Osteoblast (primary cell): ENCODE measurements at regions not wholly inside any gene's neighbourhood (a gene's known extent, or its start where the extent isn't known, plus 50 kb on each side); places are given as distances from the start of the nearest gene placed in this dataset.
A peak's percentile ranks its signal among the peaks of the same experiment; 100 is the strongest.

Experiments used
- DNase-seq: peaks from one replicate; pipeline ENCODE4 v3.0.0; 2011; ENCODE audit warnings: low spot score, mixed read lengths; ENCODE audit not compliant: insufficient read length; ENCODE audit errors: missing footprints
- H2AFZ ChIP-seq: 2 replicates; pipeline ENCODE4 v1.6.0; 2011; ENCODE audit warnings: mild to moderate bottlenecking, low read length
- H3K27ac ChIP-seq: 2 replicates; pipeline ENCODE4 v1.5.1; 2011; ENCODE audit warnings: mild to moderate bottlenecking, low read depth, low read length, moderate library complexity
- H3K27me3 ChIP-seq: 2 replicates; pipeline ENCODE4 v1.6.0; 2012; ENCODE audit warnings: mild to moderate bottlenecking, control low read depth, inconsistent platforms, low read length, moderate library complexity; ENCODE audit not compliant: insufficient read depth
- H3K36me3 ChIP-seq: 2 replicates; pipeline ENCODE4 v1.5.1; 2011; ENCODE audit warnings: mild to moderate bottlenecking, low read length, control low read depth, moderate library complexity; ENCODE audit not compliant: insufficient read depth
- H3K4me1 ChIP-seq: 2 replicates; pipeline ENCODE4 v1.5.1; 2011; ENCODE audit warnings: mild to moderate bottlenecking, low read length, control low read depth, moderate library complexity; ENCODE audit not compliant: insufficient read depth
- H3K4me2 ChIP-seq: 2 replicates; pipeline ENCODE4 v1.6.0; 2011; ENCODE audit warnings: mild to moderate bottlenecking, low read length; ENCODE audit not compliant: insufficient read depth
- H3K4me3 ChIP-seq: fragments of 200-600 bp; sonication (generic); 3 replicates; pipeline ENCODE4 v1.5.1; 2012; ENCODE audit warnings: mild to moderate bottlenecking, low read length, inconsistent platforms; ENCODE audit not compliant: insufficient read depth
- H3K79me2 ChIP-seq: 2 replicates; pipeline ENCODE4 v1.6.0; 2012; ENCODE audit warnings: mild to moderate bottlenecking, low read length, control low read depth, inconsistent platforms; ENCODE audit not compliant: insufficient read depth
- H3K9me3 ChIP-seq: 2 replicates; pipeline ENCODE4 v1.5.1; 2011; ENCODE audit warnings: low read depth, low read length, control low read depth
- H4K20me1 ChIP-seq: 2 replicates; pipeline ENCODE4 v1.6.0; 2012; ENCODE audit warnings: mild to moderate bottlenecking, low read length, control low read depth; ENCODE audit not compliant: insufficient read depth
- TF ChIP-seq, protein P1 (sequence below): IDR thresholded peaks from 2 replicates; pipeline ENCODE4 v1.5.1; 2011; ENCODE audit warnings: mild to moderate bottlenecking, low read depth, low read length, moderate library complexity; ENCODE audit errors: extremely low read depth

GRCh38 chr6:134374491-134375219 is 56.7 kb upstream of the SGK1 start:
- H3K36me3 ChIP-seq = no peaks in the 10 kb centered on the region
- H2AFZ ChIP-seq = no peak overlapping the region
- TF ChIP-seq, protein P1, sequence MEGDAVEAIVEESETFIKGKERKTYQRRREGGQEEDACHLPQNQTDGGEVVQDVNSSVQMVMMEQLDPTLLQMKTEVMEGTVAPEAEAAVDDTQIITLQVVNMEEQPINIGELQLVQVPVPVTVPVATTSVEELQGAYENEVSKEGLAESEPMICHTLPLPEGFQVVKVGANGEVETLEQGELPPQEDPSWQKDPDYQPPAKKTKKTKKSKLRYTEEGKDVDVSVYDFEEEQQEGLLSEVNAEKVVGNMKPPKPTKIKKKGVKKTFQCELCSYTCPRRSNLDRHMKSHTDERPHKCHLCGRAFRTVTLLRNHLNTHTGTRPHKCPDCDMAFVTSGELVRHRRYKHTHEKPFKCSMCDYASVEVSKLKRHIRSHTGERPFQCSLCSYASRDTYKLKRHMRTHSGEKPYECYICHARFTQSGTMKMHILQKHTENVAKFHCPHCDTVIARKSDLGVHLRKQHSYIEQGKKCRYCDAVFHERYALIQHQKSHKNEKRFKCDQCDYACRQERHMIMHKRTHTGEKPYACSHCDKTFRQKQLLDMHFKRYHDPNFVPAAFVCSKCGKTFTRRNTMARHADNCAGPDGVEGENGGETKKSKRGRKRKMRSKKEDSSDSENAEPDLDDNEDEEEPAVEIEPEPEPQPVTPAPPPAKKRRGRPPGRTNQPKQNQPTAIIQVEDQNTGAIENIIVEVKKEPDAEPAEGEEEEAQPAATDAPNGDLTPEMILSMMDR = no peak
- peaks cover 23% of the 10 kb centered on the region for H3K4me1 ChIP-seq
- H3K27ac ChIP-seq = peak overlapping the region; percentile 89
- H3K27me3 ChIP-seq = no peaks in the 10 kb centered on the region
- no peak overlapping the region for H3K4me2 ChIP-seq
- no peaks in the 10 kb centered on the region for H4K20me1 ChIP-seq
- H3K9me3 ChIP-seq = no peaks in the 10 kb centered on the region
- DNase-seq = no peak
- no peak overlapping the region for H3K4me3 ChIP-seq
- H3K79me2 ChIP-seq = no peaks in the 10 kb centered on the region

DNA sequence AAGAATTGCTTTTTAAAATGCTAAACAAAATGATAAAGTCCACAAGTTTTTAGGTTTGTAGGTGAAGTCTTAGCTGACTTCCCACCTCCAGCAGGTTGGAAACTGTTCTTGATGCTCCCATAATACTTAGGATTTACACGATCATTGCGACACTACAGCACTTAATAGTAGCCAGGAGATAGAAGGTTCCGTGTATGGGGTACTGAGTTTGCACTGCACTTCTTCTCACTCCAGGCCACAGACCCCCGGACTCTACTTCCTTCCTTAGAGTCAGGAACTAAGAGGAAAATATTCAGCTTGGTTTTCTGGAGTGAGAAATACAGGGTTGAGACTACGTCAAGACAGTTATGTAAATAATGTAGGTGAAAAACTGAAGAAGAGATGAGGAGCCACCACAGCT is 56.1 kb upstream of the SGK1 start:
- peak overlapping the region; percentile 89 for H3K27ac ChIP-seq
- no peak overlapping the region for H2AFZ ChIP-seq
- no peaks in the 10 kb centered on the region for H4K20me1 ChIP-seq
- no peaks in the 10 kb centered on the region for H3K9me3 ChIP-seq
- H3K27me3 ChIP-seq = no peaks in the 10 kb centered on the region
- no peaks in the 10 kb centered on the region for H3K79me2 ChIP-seq
- H3K4me3 ChIP-seq = no peak overlapping the region
- peaks cover 23% of the 10 kb centered on the region for H3K4me1 ChIP-seq
- no peak for DNase-seq
- no peak overlapping the region for H3K4me2 ChIP-seq
- TF ChIP-seq, protein P1 = no peak
- H3K36me3 ChIP-seq = no peaks in the 10 kb centered on the region

DNA sequence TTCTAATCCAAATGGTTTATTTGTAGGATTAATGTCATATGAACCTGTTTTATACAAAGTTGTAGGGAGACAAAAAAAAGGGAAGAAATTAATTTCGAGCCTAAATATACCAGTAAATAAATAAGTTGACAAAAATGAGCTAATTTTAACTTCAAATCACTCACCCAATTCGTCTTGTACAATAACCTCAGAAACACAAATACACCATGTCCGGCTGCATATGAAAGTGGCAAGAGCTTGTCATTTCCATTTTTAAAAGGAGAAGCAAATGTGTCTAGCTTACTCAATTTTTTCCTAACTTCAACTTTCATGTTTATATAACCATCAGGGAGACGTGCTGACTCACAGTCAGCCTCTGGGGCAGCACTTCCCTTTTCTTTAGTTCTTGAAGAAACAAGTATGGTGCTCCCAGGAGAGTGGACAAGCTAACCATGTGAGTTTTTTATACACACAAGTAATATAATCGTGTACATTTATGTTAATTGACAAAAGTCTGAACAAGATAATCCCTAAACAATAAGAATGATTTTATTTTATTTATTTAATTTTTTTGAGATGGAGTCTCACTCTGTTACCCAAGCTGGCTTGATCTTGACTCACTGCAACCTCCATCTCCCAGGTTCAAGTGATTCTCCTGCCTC is 55.5 kb upstream of the SGK1 start:
- H3K27me3 ChIP-seq = no peaks in the 10 kb centered on the region
- no peaks in the 10 kb centered on the region for H4K20me1 ChIP-seq
- no peaks in the 10 kb centered on the region for H3K9me3 ChIP-seq
- no peak for DNase-seq
- H3K4me1 ChIP-seq = peaks cover 23% of the 10 kb centered on the region
- no peaks in the 10 kb centered on the region for H3K79me2 ChIP-seq
- TF ChIP-seq, protein P1 = no peak
- H3K36me3 ChIP-seq = no peaks in the 10 kb centered on the region
- peak overlapping the region; percentile 74 for H3K4me2 ChIP-seq
- H3K4me3 ChIP-seq = peak overlapping the region; percentile 39
- peak overlapping the region; percentile 89 for H3K27ac ChIP-seq
- H2AFZ ChIP-seq = no peak overlapping the region

- peak; percentile 86 for DNase-seq
- Histone ChIP-seq H3K9me3 (no peaks in the 10 kb centered on the region), H3K4me2 (peak overlapping the region; percentile 74), H3K27me3 (no peaks in the 10 kb centered on the region), H3K4me3 (peak overlapping the region; percentile 39), H3K4me1 (peaks cover 23% of the 10 kb centered on the region), H3K79me2 (no peaks in the 10 kb centered on the region), H3K36me3 (no peaks in the 10 kb centered on the region), H2AFZ (peak overlapping the region; percentile 45), H4K20me1 (no peaks in the 10 kb centered on the region), H3K27ac (peak overlapping the region; percentile 89)
- TF ChIP-seq, protein P1 = no peak
Observed at GRCh38 chr6:134372603-134373281, 54.8 kb upstream of the SGK1 start.
